ENCODE measurements at regions not wholly inside any gene's neighbourhood (a gene's known extent, or its start where the extent isn't known, plus 50 kb on each side); places are given as distances from the start of the nearest gene placed in this dataset.

DNA sequence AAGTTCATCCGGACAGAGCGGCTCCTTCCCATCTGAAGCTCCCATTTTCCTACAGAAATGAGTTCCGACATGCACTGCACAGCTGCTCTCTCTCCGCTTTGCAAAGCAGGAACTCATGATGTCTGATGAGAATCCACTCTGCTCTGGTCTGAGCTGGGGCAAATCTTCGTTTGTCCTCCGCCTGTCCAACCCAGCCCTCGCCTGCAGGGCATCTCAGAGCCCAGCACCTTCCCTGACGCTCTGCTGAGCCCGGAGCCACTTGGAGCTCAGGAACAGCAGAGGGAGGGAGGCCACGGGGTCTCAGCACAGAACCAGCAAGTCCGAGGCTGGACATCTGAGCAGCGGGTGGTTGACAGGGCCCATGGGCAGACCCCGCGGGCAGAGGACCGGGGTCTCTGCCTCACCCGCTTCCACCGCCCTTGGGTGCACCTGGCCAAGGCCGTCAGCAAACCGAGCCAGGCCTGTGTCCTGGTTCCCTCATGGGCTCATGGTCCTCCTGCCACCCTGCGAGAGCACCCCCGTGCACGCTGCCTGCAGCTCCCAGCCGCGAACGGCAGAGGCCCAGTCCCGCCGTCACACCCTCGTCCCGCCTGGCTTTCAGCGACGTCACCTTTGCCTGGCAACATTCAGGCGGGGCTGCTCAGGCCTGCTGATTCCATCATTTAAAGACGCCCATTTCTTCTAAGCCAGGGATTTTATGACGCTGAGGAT, 78.5 kb upstream of the BHLHE23 start:
- Histone ChIP-seq H3K36me3 (ENCODE audit: control insufficient read depth in 1 of 2, insufficient read depth in 2 of 2, low read length in 2 of 2) (no peaks in the 10 kb centered on the region), H3K27me3 (ENCODE audit: low read depth, low read length) (peaks cover 5% of the 10 kb centered on the region), H3K4me3 (ENCODE audit: low read depth in 1 of 2, low read length in 2 of 2) (no peak overlapping the region), H3K27ac (ENCODE audit: low read length) (no peak overlapping the region), H3K4me1 (ENCODE audit: control insufficient read depth in 1 of 2, insufficient read depth in 2 of 2, low read length in 2 of 2) (no peaks in the 10 kb centered on the region), H3K9me3 (ENCODE audit: control insufficient read depth in 1 of 2, low read length in 2 of 2) (peaks cover 0 to 7% of the 10 kb centered on the region in 2 donors)

GRCh38 chr20:63084563-63084927, 77.8 kb upstream of the BHLHE23 start:
- no peak overlapping the region for H3K4me3 ChIP-seq (ENCODE audit: low read depth in 1 of 2, low read length in 2 of 2)
- H3K27me3 ChIP-seq (ENCODE audit: low read depth, low read length), result peaks cover 5% of the 10 kb centered on the region
- no peak overlapping the region for H3K27ac ChIP-seq (ENCODE audit: low read length)
- H3K36me3 ChIP-seq (ENCODE audit: control insufficient read depth in 1 of 2, insufficient read depth in 2 of 2, low read length in 2 of 2), result no peaks in the 10 kb centered on the region
- no peaks in the 10 kb centered on the region for H3K4me1 ChIP-seq (ENCODE audit: control insufficient read depth in 1 of 2, insufficient read depth in 2 of 2, low read length in 2 of 2)
- peaks cover 0 to 7% of the 10 kb centered on the region in 2 donors for H3K9me3 ChIP-seq (ENCODE audit: control insufficient read depth in 1 of 2, low read length in 2 of 2)

DNA sequence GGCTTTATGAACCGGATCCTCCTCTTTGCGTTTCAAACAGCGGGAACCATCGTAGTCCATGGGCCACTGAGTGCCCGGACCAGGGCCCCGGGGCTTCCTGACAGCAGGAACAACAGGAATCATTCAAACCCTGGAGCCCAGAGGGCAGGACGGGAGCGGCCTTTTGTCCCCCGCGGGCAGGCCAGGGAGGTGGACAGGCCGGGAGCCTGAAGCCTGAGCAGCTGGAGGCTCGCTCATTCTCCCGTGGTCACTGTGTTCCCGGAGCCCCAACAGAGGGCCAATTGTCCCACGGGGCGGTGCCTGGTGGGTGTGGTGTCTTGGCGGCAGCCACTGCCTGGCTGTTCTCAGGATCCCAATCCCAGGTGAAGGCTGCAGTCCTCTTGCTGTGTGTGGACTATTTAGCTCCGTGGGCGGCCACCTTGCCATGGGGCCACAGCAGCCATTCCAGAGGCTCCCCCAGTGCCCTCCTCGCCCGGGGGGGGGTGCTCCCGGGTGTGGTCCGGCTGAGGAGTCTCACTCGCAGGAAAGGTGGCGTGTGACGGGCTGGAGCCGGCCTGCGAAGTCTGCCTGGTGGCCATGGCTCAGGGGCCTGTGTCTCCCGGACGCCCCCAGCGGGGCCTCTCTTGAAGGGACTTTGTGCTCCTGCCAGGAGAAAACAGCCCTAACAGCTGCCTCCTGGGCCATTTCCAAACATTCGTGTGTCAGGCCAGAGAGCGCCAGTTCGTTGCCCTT, 77.2 kb upstream of the BHLHE23 start:
- Histone ChIP-seq H3K4me3 (ENCODE audit: low read depth in 1 of 2, low read length in 2 of 2) (no peak overlapping the region), H3K27ac (ENCODE audit: low read length) (no peak overlapping the region), H3K9me3 (ENCODE audit: control insufficient read depth in 1 of 2, low read length in 2 of 2) (peaks cover 3 to 7% of the 10 kb centered on the region in 2 donors), H3K4me1 (ENCODE audit: control insufficient read depth in 1 of 2, insufficient read depth in 2 of 2, low read length in 2 of 2) (no peaks in the 10 kb centered on the region), H3K27me3 (ENCODE audit: low read depth, low read length) (peaks cover 5% of the 10 kb centered on the region), H3K36me3 (ENCODE audit: control insufficient read depth in 1 of 2, insufficient read depth in 2 of 2, low read length in 2 of 2) (no peaks in the 10 kb centered on the region)

DNA sequence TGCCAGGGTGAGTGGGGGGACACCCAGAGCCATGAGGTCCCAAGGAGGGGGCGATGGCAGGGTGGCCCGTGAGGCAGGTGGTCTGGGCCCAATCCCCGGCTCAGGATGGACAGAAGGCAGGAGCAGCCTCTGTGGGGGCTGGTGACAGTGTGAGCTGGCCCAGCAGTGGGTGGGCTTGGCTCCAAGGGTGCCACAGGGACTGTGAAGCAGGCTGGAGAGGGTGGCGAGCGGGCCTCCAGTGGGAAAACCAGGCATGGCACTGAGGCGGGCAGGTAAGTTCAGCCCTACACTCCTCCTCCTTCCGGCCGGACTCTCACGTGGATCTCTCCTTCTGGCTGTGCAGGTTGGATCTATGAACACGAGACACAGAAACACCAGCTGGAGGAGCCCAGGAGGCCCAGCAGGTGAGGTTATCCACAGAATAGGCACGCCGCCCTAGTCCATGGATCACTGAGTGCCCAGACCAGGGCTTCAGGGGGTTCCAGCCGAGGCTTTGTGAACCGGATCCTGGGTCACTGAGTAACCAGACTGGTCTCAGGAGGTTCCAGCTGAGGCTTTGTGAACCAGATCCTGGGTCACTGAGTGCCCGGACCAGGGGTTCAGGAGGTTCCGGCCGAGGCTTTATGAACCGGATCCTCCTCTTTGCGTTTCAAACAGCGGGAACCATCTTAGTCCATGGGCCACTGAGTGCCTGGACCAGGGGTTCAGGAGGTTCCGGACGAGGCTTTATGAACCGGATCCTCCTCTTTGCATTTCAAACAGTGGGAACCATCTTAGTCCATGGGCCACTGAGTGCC, 76.4 kb upstream of the BHLHE23 start:
- H3K27ac ChIP-seq (ENCODE audit: low read length), result no peak overlapping the region
- no peaks in the 10 kb centered on the region for H3K36me3 ChIP-seq (ENCODE audit: control insufficient read depth in 1 of 2, insufficient read depth in 2 of 2, low read length in 2 of 2)
- no peak overlapping the region for H3K4me3 ChIP-seq (ENCODE audit: low read depth in 1 of 2, low read length in 2 of 2)
- no peaks in the 10 kb centered on the region for H3K4me1 ChIP-seq (ENCODE audit: control insufficient read depth in 1 of 2, insufficient read depth in 2 of 2, low read length in 2 of 2)
- peaks cover 5% of the 10 kb centered on the region for H3K27me3 ChIP-seq (ENCODE audit: low read depth, low read length)
- peaks cover 3 to 15% of the 10 kb centered on the region in 2 donors for H3K9me3 ChIP-seq (ENCODE audit: control insufficient read depth in 1 of 2, low read length in 2 of 2)

- H3K36me3 ChIP-seq (ENCODE audit: control insufficient read depth in 1 of 2, insufficient read depth in 2 of 2, low read length in 2 of 2), result no peaks in the 10 kb centered on the region
- H3K9me3 ChIP-seq (ENCODE audit: control insufficient read depth in 1 of 2, low read length in 2 of 2), result peaks cover 3 to 22% of the 10 kb centered on the region in 2 donors
- no peaks in the 10 kb centered on the region for H3K4me1 ChIP-seq (ENCODE audit: control insufficient read depth in 1 of 2, insufficient read depth in 2 of 2, low read length in 2 of 2)
- peaks cover 5% of the 10 kb centered on the region for H3K27me3 ChIP-seq (ENCODE audit: low read depth, low read length)
- no peak overlapping the region for H3K4me3 ChIP-seq (ENCODE audit: low read depth in 1 of 2, low read length in 2 of 2)
- H3K27ac ChIP-seq (ENCODE audit: low read length), result no peak overlapping the region
These were observed 75.7 kb upstream of the BHLHE23 start for GRCh38 chr20:63082308-63082938.

- Histone ChIP-seq H3K9me3 (ENCODE audit: control insufficient read depth in 1 of 2, low read length in 2 of 2) (peaks cover 3 to 23% of the 10 kb centered on the region in 2 donors), H3K27ac (ENCODE audit: low read length) (no peak overlapping the region), H3K4me1 (ENCODE audit: control insufficient read depth in 1 of 2, insufficient read depth in 2 of 2, low read length in 2 of 2) (no peaks in the 10 kb centered on the region), H3K4me3 (ENCODE audit: low read depth in 1 of 2, low read length in 2 of 2) (no peak overlapping the region), H3K27me3 (ENCODE audit: low read depth, low read length) (peaks cover 5% of the 10 kb centered on the region), H3K36me3 (ENCODE audit: control insufficient read depth in 1 of 2, insufficient read depth in 2 of 2, low read length in 2 of 2) (no peaks in the 10 kb centered on the region)
These were observed 75.1 kb upstream of the BHLHE23 start for GRCh38 chr20:63081831-63082230.

GRCh38 chr20:63081351-63081750, 74.6 kb upstream of the BHLHE23 start:
- Histone ChIP-seq H3K9me3 (ENCODE audit: control insufficient read depth in 1 of 2, low read length in 2 of 2) (peaks cover 3 to 28% of the 10 kb centered on the region in 2 donors), H3K27ac (ENCODE audit: low read length) (no peak overlapping the region), H3K36me3 (ENCODE audit: control insufficient read depth in 1 of 2, insufficient read depth in 2 of 2, low read length in 2 of 2) (no peaks in the 10 kb centered on the region), H3K4me3 (ENCODE audit: low read depth in 1 of 2, low read length in 2 of 2) (no peak overlapping the region), H3K4me1 (ENCODE audit: control insufficient read depth in 1 of 2, insufficient read depth in 2 of 2, low read length in 2 of 2) (no peaks in the 10 kb centered on the region), H3K27me3 (ENCODE audit: low read depth, low read length) (peaks cover 5% of the 10 kb centered on the region)

DNA sequence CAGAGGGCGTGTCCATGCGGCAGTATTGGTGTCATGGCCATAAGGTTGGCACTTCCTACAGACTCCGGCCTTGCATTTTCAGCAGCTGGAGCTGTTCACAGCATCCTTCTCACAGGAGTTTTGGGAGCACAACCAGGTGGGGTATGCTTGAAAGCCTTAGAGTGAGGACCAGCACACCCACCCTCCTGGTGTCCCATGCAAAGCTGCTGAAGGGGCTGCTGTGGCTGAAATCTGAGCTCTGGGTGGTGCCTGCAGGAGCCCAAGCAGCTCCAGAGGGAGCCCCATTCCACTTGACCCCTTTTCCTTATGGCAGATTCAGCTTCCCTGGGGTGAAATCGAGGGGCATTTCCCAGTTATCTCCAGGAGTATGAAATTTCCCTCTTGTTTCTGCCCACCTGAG, 74.0 kb upstream of the BHLHE23 start:
- no peaks in the 10 kb centered on the region for H3K36me3 ChIP-seq (ENCODE audit: control insufficient read depth in 1 of 2, insufficient read depth in 2 of 2, low read length in 2 of 2)
- H3K4me3 ChIP-seq (ENCODE audit: low read depth in 1 of 2, low read length in 2 of 2), result no peak overlapping the region
- H3K4me1 ChIP-seq (ENCODE audit: control insufficient read depth in 1 of 2, insufficient read depth in 2 of 2, low read length in 2 of 2), result no peaks in the 10 kb centered on the region
- peaks cover 5% of the 10 kb centered on the region for H3K27me3 ChIP-seq (ENCODE audit: low read depth, low read length)
- H3K9me3 ChIP-seq (ENCODE audit: control insufficient read depth in 1 of 2, low read length in 2 of 2), result peaks cover 3 to 30% of the 10 kb centered on the region in 2 donors
- H3K27ac ChIP-seq (ENCODE audit: low read length), result no peak overlapping the region

GRCh38 chr20:63080411-63080810, 73.6 kb upstream of the BHLHE23 start:
- Histone ChIP-seq H3K36me3 (ENCODE audit: control insufficient read depth in 1 of 2, insufficient read depth in 2 of 2, low read length in 2 of 2) (no peaks in the 10 kb centered on the region), H3K9me3 (ENCODE audit: control insufficient read depth in 1 of 2, low read length in 2 of 2) (peaks cover 3 to 33% of the 10 kb centered on the region in 2 donors), H3K4me3 (ENCODE audit: low read depth in 1 of 2, low read length in 2 of 2) (no peak overlapping the region), H3K4me1 (ENCODE audit: control insufficient read depth in 1 of 2, insufficient read depth in 2 of 2, low read length in 2 of 2) (no peaks in the 10 kb centered on the region), H3K27ac (ENCODE audit: low read length) (no peak overlapping the region), H3K27me3 (ENCODE audit: low read depth, low read length) (peaks cover 5% of the 10 kb centered on the region)

GRCh38 chr20:63079971-63080370, 73.2 kb upstream of the BHLHE23 start:
- H3K27ac ChIP-seq (ENCODE audit: low read length), result no peak overlapping the region
- H3K27me3 ChIP-seq (ENCODE audit: low read depth, low read length), result peaks cover 5% of the 10 kb centered on the region
- no peaks in the 10 kb centered on the region for H3K4me1 ChIP-seq (ENCODE audit: control insufficient read depth in 1 of 2, insufficient read depth in 2 of 2, low read length in 2 of 2)
- H3K9me3 ChIP-seq (ENCODE audit: control insufficient read depth in 1 of 2, low read length in 2 of 2), result peaks cover 3 to 37% of the 10 kb centered on the region in 2 donors
- H3K36me3 ChIP-seq (ENCODE audit: control insufficient read depth in 1 of 2, insufficient read depth in 2 of 2, low read length in 2 of 2), result no peaks in the 10 kb centered on the region
- no peak overlapping the region for H3K4me3 ChIP-seq (ENCODE audit: low read depth in 1 of 2, low read length in 2 of 2)

DNA sequence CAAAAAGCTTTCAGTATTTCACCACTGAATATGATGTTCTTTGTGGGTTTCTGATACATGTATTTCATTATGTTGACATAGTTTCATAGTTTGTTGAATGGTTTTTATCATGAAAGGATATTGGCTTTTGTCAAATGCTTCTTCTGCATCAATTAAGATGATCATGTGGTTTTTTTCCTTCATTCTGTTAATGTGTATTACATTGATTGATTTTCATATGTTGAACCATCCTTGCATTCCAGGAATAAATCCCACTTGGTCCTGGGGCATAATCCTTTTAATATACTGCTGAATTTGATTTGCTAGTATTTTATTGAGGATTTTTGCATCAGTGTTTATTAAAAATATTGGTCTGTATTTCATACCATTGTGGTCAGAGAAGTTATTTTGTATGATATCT, 70.9 kb upstream of the BHLHE23 start:
- H3K27ac ChIP-seq (ENCODE audit: low read length), result no peak overlapping the region

More for the DNA sequence above, 70.9 kb upstream of the BHLHE23 start:
- peaks cover 3 to 39% of the 10 kb centered on the region in 2 donors for H3K9me3 ChIP-seq (ENCODE audit: control insufficient read depth in 1 of 2, low read length in 2 of 2)
- no peaks in the 10 kb centered on the region for H3K4me1 ChIP-seq (ENCODE audit: control insufficient read depth in 1 of 2, insufficient read depth in 2 of 2, low read length in 2 of 2)
- no peak overlapping the region for H3K4me3 ChIP-seq (ENCODE audit: low read depth in 1 of 2, low read length in 2 of 2)
- peaks cover 5% of the 10 kb centered on the region for H3K27me3 ChIP-seq (ENCODE audit: low read depth, low read length)
- H3K36me3 ChIP-seq (ENCODE audit: control insufficient read depth in 1 of 2, insufficient read depth in 2 of 2, low read length in 2 of 2), result no peaks in the 10 kb centered on the region
